GM12878 (cell line): ENCODE measurements at regions not wholly inside any gene's neighbourhood (a gene's known extent, or its start where the extent isn't known, plus 50 kb on each side); places are given as distances from the start of the nearest gene placed in this dataset.

ENCODE experiments used
- ATAC-seq: fragments of 200-7000 bp; cut with Tn5 transposase; 3 replicates; pipeline ENCODE4 v1.9.1; 2020; ENCODE audit warnings: mild to moderate bottlenecking, moderate library complexity
- BruUV-seq: library from RNA; stranded (reverse); fragments of 400-500 nt; replicated peaks from 2 replicates; lab custom pipeline; 2021; lab: Mats Ljungman, UMichigan
- CTCF ChIA-PET: fragments of 300-600 bp; sonication (Branson Sonifier 250); formaldehyde crosslinking; extraction: SDS; loops from one replicate; lab custom pipeline; 2021; ENCODE audit warnings: inconsistent platforms; lab: Yijun Ruan, JAX
- POLR2A ChIA-PET: fragments of 350-600 bp; formaldehyde crosslinking; extraction: SDS; loops from one replicate; lab custom pipeline; 2021; ENCODE audit warnings: inconsistent platforms; lab: Charles Lee
- RAD21 ChIA-PET: fragments of 300-600 bp; sonication (Branson Sonifier 250); formaldehyde crosslinking; loops from one replicate; lab custom pipeline; 2023; ENCODE audit warnings: antibody characterized with exemption; ENCODE audit not compliant: unreplicated experiment; lab: Charles Lee
- SMC1A ChIA-PET: fragments of 300-600 bp; sonication (Branson Sonifier 250); formaldehyde crosslinking; loops from one replicate; lab custom pipeline; 2023; ENCODE audit not compliant: unreplicated experiment, uncharacterized antibody; lab: Charles Lee
- DNase-seq: peaks from one replicate; pipeline ENCODE4 v3.0.0-alpha.2; 2011; ENCODE audit warnings: low read depth, low spot score
- FAIRE-seq: peaks from 3 replicates; lab custom pipeline; 2011; peaks lifted over from hg19 to GRCh38; lab: Jason Lieb, UNC
- H2AFZ ChIP-seq: 2 replicates; pipeline ENCODE4 v1.6.0; 2011; ENCODE audit warnings: low read depth, low read length, control low read depth; ENCODE audit not compliant: control insufficient read depth
- H3K27ac ChIP-seq: 2 replicates; pipeline ENCODE4 v1.5.1; 2011; ENCODE audit warnings: control low read depth; ENCODE audit not compliant: control insufficient read depth, insufficient read depth
- H3K27me3 ChIP-seq, 2 experiments: replicated peaks in 1 of 2; 2 replicates each; pipeline versions ENCODE4 v1.6.0 to v1.6.1; 2011; ENCODE audit warnings: low read length in 1 of 2; ENCODE audit not compliant: control insufficient read depth in 2 of 2, insufficient read depth in 2 of 2
- H3K36me3 ChIP-seq, 2 experiments: 2 replicates each; pipeline ENCODE4 v1.5.1; 2011; ENCODE audit warnings: low read length in 1 of 2; ENCODE audit not compliant: control insufficient read depth in 2 of 2, insufficient read depth in 2 of 2
- H3K4me1 ChIP-seq: 2 replicates; pipeline ENCODE4 v1.6.1; 2011; ENCODE audit warnings: mild to moderate bottlenecking, low read length, moderate library complexity, mixed read lengths; ENCODE audit not compliant: control insufficient read depth, insufficient read depth
- H3K4me2 ChIP-seq: 2 replicates; pipeline ENCODE4 v1.6.0; 2011; ENCODE audit warnings: control low read depth; ENCODE audit not compliant: control insufficient read depth, insufficient read depth
- H3K4me3 ChIP-seq: fragments of 200-600 bp; sonication (generic); 2 replicates; pipeline ENCODE4 v1.5.1; 2016
- H3K79me2 ChIP-seq: 2 replicates; pipeline ENCODE4 v1.6.0; 2011; ENCODE audit warnings: low read length; ENCODE audit not compliant: control insufficient read depth, insufficient read depth
- H3K9ac ChIP-seq: 2 replicates; pipeline ENCODE4 v1.8.0; 2011; ENCODE audit warnings: low read length, control low read depth, mixed read lengths; ENCODE audit not compliant: control insufficient read depth, insufficient read depth
- H3K9me3 ChIP-seq: replicated peaks from 3 replicates; pipeline ENCODE4 v1.5.1; 2011; ENCODE audit warnings: mild to moderate bottlenecking, low read length; ENCODE audit not compliant: control insufficient read depth, insufficient read depth
- H4K20me1 ChIP-seq: 2 replicates; pipeline ENCODE4 v1.6.0; 2011; ENCODE audit not compliant: control insufficient read depth, insufficient read depth
- ATF7 ChIP-seq: fragments of 450-650 bp; IDR thresholded peaks from 2 replicates; pipeline ENCODE4 v1.6.1; 2016; ENCODE audit warnings: low read depth, mild to moderate bottlenecking
- RAD51 ChIP-seq: fragments of 450-650 bp; IDR thresholded peaks from 2 replicates; pipeline ENCODE4 v1.6.1; 2016; ENCODE audit warnings: moderate library complexity, mild to moderate bottlenecking, inconsistent platforms
- SMC3 ChIP-seq: IDR thresholded peaks from 2 replicates; pipeline ENCODE4 v1.6.1; 2011; ENCODE audit warnings: low read length, improper control_type of control experiment, borderline replicate concordance
- SRF ChIP-seq, 2 experiments: IDR thresholded peaks; 2 replicates each; pipeline ENCODE4 v1.6.1; 2011; ENCODE audit warnings: low read depth in 2 of 2, low read length in 2 of 2, mild to moderate bottlenecking in 1 of 2, moderate library complexity in 1 of 2
- ZBED1 ChIP-seq: IDR thresholded peaks from 2 replicates; pipeline ENCODE4 v1.6.1; 2016; ENCODE audit warnings: borderline replicate concordance
- ZZZ3 ChIP-seq: IDR thresholded peaks from 2 replicates; pipeline ENCODE4 v1.6.1; 2011; ENCODE audit warnings: low read depth; ENCODE audit not compliant: control insufficient read depth, insufficient read length
- WGBS: methylation state at CpG from one replicate; pipeline ENCODE4 v1.1.6; 2016; ENCODE audit warnings: low lambda C conversion rate; ENCODE audit not compliant: insufficient replicate concordance, insufficient coverage; ENCODE audit errors: missing lambda C conversion rate; 5-methylcytosine and 5-hydroxymethylcytosine counted together
- in situ Hi-C: fragments of 300-500 bp; cut with MboI; formaldehyde crosslinking; loops from 9 replicates; pipeline ENCODE4 v1.14.3; 2018; ENCODE audit warnings: mixed read lengths
- intact Hi-C: fragments of 100-400 bp; cut with micrococcal nuclease; formaldehyde crosslinking; loops from one replicate; pipeline ENCODE4 v1.14.2; 2022; ENCODE audit not compliant: unreplicated experiment
- TF ChIP-seq, protein P1 (sequence below), 3 experiments: IDR thresholded peaks in 2 of 3; conservative IDR thresholded peaks in 1 of 3; 2 replicates each; pipeline ENCODE4 v1.5.1; 2011; ENCODE audit warnings: low read depth in 3 of 3, low read length in 3 of 3, mild to moderate bottlenecking in 3 of 3, control low read depth in 2 of 3, moderate library complexity in 2 of 3, inconsistent platforms in 1 of 3, mixed read lengths in 1 of 3; ENCODE audit not compliant: control insufficient read depth in 2 of 3, insufficient read depth in 1 of 3; ENCODE audit errors: extremely low read depth in 1 of 3
- TF ChIP-seq, protein P2 (sequence below): IDR thresholded peaks from 2 replicates; pipeline ENCODE4 v1.6.1; 2012; ENCODE audit warnings: low read length, inconsistent platforms
- TF ChIP-seq, protein P3 (sequence below): fragments of 450-650 bp; IDR thresholded peaks from 2 replicates; pipeline ENCODE4 v1.6.1; 2017; ENCODE audit warnings: mild to moderate bottlenecking, low read depth, inconsistent platforms; ENCODE audit not compliant: poor library complexity, severe bottlenecking
- TF ChIP-seq, protein P4 (sequence below): IDR thresholded peaks from 2 replicates; pipeline ENCODE4 v1.6.1; 2012; ENCODE audit warnings: low read depth, low read length, improper control_type of control experiment

DNA sequence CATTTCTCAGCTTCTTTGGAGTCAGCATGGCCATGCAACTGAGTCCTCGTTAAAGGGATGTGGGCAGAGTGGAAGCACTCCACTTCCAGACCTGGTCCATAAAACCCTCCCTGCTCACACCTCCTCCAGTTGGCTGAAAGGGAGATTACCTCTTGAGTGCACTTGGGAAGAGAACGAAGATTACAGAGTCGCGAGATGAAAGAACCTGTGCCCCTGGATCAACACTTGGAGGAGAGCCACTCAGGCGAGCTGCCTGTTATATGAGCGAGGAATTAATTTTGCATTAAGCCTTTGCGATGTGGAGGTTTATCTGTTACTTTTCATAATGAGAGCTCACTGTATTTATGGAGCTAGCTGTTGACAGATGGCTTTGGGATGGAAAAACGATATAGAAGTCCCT is 147.9 kb downstream of the MAF start:
- Histone ChIP-seq H3K9me3 (no peaks in the 10 kb centered on the region), H2AFZ (no peak overlapping the region), H3K4me3 (no peak overlapping the region), H3K4me1 (peaks cover 4% of the 10 kb centered on the region; the same call in 1 of the 2 replicates), H3K79me2 (no peaks in the 10 kb centered on the region), H3K36me3 (no peaks in the 10 kb centered on the region), H3K27ac (no peak overlapping the region), H3K4me2 (no peak overlapping the region), H3K27me3 (no peaks in the 10 kb centered on the region), H3K9ac (no peak overlapping the region), H4K20me1 (no peaks in the 10 kb centered on the region)
- TF ChIP-seq ATF7 = no peak
- TF ChIP-seq SRF (IDR thresholded peaks at IDR 0.05; ENCODE audit: low read depth in 2 of 2, low read length in 2 of 2) = no peak
- no peak for TF ChIP-seq SMC3
- no peak for TF ChIP-seq ZBED1
- no peak for TF ChIP-seq RAD51
- TF ChIP-seq ZZZ3 = no peak
- TF ChIP-seq, protein P1, sequence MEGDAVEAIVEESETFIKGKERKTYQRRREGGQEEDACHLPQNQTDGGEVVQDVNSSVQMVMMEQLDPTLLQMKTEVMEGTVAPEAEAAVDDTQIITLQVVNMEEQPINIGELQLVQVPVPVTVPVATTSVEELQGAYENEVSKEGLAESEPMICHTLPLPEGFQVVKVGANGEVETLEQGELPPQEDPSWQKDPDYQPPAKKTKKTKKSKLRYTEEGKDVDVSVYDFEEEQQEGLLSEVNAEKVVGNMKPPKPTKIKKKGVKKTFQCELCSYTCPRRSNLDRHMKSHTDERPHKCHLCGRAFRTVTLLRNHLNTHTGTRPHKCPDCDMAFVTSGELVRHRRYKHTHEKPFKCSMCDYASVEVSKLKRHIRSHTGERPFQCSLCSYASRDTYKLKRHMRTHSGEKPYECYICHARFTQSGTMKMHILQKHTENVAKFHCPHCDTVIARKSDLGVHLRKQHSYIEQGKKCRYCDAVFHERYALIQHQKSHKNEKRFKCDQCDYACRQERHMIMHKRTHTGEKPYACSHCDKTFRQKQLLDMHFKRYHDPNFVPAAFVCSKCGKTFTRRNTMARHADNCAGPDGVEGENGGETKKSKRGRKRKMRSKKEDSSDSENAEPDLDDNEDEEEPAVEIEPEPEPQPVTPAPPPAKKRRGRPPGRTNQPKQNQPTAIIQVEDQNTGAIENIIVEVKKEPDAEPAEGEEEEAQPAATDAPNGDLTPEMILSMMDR (IDR thresholded peaks at IDR 0.05 in 2 of 3, conservative IDR thresholded peaks at IDR 0.05 in 1 of 3; ENCODE audit: control insufficient read depth in 2 of 3, extremely low read depth in 1 of 3, insufficient read depth in 1 of 3, low read depth in 3 of 3, low read length in 3 of 3) = no peak
- TF ChIP-seq, protein P2, sequence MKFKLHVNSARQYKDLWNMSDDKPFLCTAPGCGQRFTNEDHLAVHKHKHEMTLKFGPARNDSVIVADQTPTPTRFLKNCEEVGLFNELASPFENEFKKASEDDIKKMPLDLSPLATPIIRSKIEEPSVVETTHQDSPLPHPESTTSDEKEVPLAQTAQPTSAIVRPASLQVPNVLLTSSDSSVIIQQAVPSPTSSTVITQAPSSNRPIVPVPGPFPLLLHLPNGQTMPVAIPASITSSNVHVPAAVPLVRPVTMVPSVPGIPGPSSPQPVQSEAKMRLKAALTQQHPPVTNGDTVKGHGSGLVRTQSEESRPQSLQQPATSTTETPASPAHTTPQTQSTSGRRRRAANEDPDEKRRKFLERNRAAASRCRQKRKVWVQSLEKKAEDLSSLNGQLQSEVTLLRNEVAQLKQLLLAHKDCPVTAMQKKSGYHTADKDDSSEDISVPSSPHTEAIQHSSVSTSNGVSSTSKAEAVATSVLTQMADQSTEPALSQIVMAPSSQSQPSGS = no peak
- TF ChIP-seq, protein P3, sequence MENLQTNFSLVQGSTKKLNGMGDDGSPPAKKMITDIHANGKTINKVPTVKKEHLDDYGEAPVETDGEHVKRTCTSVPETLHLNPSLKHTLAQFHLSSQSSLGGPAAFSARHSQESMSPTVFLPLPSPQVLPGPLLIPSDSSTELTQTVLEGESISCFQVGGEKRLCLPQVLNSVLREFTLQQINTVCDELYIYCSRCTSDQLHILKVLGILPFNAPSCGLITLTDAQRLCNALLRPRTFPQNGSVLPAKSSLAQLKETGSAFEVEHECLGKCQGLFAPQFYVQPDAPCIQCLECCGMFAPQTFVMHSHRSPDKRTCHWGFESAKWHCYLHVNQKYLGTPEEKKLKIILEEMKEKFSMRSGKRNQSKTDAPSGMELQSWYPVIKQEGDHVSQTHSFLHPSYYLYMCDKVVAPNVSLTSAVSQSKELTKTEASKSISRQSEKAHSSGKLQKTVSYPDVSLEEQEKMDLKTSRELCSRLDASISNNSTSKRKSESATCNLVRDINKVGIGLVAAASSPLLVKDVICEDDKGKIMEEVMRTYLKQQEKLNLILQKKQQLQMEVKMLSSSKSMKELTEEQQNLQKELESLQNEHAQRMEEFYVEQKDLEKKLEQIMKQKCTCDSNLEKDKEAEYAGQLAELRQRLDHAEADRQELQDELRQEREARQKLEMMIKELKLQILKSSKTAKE = no peak
- TF ChIP-seq, protein P4, sequence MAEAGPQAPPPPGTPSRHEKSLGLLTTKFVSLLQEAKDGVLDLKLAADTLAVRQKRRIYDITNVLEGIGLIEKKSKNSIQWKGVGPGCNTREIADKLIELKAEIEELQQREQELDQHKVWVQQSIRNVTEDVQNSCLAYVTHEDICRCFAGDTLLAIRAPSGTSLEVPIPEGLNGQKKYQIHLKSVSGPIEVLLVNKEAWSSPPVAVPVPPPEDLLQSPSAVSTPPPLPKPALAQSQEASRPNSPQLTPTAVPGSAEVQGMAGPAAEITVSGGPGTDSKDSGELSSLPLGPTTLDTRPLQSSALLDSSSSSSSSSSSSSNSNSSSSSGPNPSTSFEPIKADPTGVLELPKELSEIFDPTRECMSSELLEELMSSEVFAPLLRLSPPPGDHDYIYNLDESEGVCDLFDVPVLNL = no peak
- POLR2A ChIA-PET = no interaction called here
- BruUV-seq = no TSS peak
- no peak for ATAC-seq
- CTCF ChIA-PET = interaction anchor here (0.6 kb wide), 1 partner anchor 1223 kb away, joined by 3 read pairs; no protein-coding TSS in a partner anchor
- SMC1A ChIA-PET = no interaction called here
- FAIRE-seq = no peak
- in situ Hi-C loops (no loop called here), intact Hi-C loops (no loop called here)
- RAD21 ChIA-PET = no interaction called here
- no peak for DNase-seq
- 44% methylated on average over 7 of the region's 8 CpGs for WGBS
